CD4-positive, alpha-beta T cell treated with Interleukin-21 for 1 hour (primary cell): ENCODE measurements at regions not wholly inside any gene's neighbourhood (a gene's known extent, or its start where the extent isn't known, plus 50 kb on each side); places are given as distances from the start of the nearest gene placed in this dataset.

Experiments
- DNase-seq: peaks from one replicate; pipeline ENCODE4 v3.0.0-alpha.2; 2020

- DNase-seq = no peak
Measured at GRCh38 chr6:40265615-40266014, 321.5 kb downstream of the LRFN2 start.

GRCh38 chr6:40263970-40264369 lies 323.2 kb downstream of the LRFN2 start:
- DNase-seq = no peak

- no peak for DNase-seq
Measured at GRCh38 chr6:40262363-40262762, 324.8 kb downstream of the LRFN2 start.

- no peak for DNase-seq
Measured at GRCh38 chr6:40258531-40258930, 324.3 kb upstream of the MOCS1 start.

- no peak for DNase-seq
Measured at GRCh38 chr6:40256831-40257230, 322.6 kb upstream of the MOCS1 start.

- DNase-seq = no peak
Measured at GRCh38 chr6:40256224-40256623, 322.0 kb upstream of the MOCS1 start.

- no peak for DNase-seq
Measured at GRCh38 chr6:40253420-40253819, 319.2 kb upstream of the MOCS1 start.

- DNase-seq = no peak
Measured at GRCh38 chr6:40252531-40253258, 318.4 kb upstream of the MOCS1 start.

GRCh38 chr6:40251637-40252300 lies 317.5 kb upstream of the MOCS1 start:
- no peak for DNase-seq

- DNase-seq = no peak
Measured at GRCh38 chr6:40249935-40250334, 315.7 kb upstream of the MOCS1 start.

GRCh38 chr6:40247516-40248115 lies 313.4 kb upstream of the MOCS1 start:
- no peak for DNase-seq

- no peak for DNase-seq
Measured at GRCh38 chr6:40244699-40245098, 310.4 kb upstream of the MOCS1 start.

- DNase-seq = no peak
Measured at GRCh38 chr6:40232698-40233097, 298.4 kb upstream of the MOCS1 start.

GRCh38 chr6:40227735-40228134 lies 293.5 kb upstream of the MOCS1 start:
- DNase-seq = no peak

GRCh38 chr6:40222354-40222753 lies 288.1 kb upstream of the MOCS1 start:
- no peak for DNase-seq

GRCh38 chr6:40219799-40220198 lies 285.5 kb upstream of the MOCS1 start:
- DNase-seq = no peak

GRCh38 chr6:40210628-40211056 lies 276.4 kb upstream of the MOCS1 start:
- no peak for DNase-seq

- DNase-seq = no peak
Measured at GRCh38 chr6:40205801-40206200, 271.5 kb upstream of the MOCS1 start.

- no peak for DNase-seq
Measured at GRCh38 chr6:40205004-40205403, 270.7 kb upstream of the MOCS1 start.

- no peak for DNase-seq
Measured at GRCh38 chr6:40197371-40197770, 263.1 kb upstream of the MOCS1 start.

GRCh38 chr6:40196135-40196518 lies 261.9 kb upstream of the MOCS1 start:
- no peak for DNase-seq

- DNase-seq = no peak
Measured at GRCh38 chr6:40195428-40196134, 261.3 kb upstream of the MOCS1 start.

GRCh38 chr6:40194447-40195170 lies 260.3 kb upstream of the MOCS1 start:
- no peak for DNase-seq
